Keratinocyte (primary cell): ENCODE measurements at regions not wholly inside any gene's neighbourhood (a gene's known extent, or its start where the extent isn't known, plus 50 kb on each side); places are given as distances from the start of the nearest gene placed in this dataset.
"Not testable (repeated sequence)": the region's sequence is repeated elsewhere in the genome, so short reads cannot be mapped to it uniquely, and the experiment has no call there.

Source experiments
- DNase-seq: peaks from one replicate; pipeline ENCODE4 v3.0.0-alpha.2; 2011; ENCODE audit warnings: low read depth, missing footprints, low spot score
- FAIRE-seq: peaks from 2 replicates; lab custom pipeline; 2011; peaks lifted over from hg19 to GRCh38; lab: Jason Lieb, UNC
- H2AFZ ChIP-seq: 2 replicates; pipeline ENCODE4 v1.6.0; 2012; ENCODE audit warnings: low read length, control low read depth, inconsistent platforms; ENCODE audit not compliant: control insufficient read depth
- H3K27ac ChIP-seq: 2 replicates; pipeline ENCODE4 v1.5.1; 2011; ENCODE audit warnings: low read length; ENCODE audit not compliant: control insufficient read depth, insufficient read depth
- H3K27me3 ChIP-seq: 3 replicates; pipeline ENCODE4 v1.6.0; 2011; ENCODE audit warnings: low read length; ENCODE audit not compliant: control insufficient read depth, insufficient read depth; ENCODE audit errors: extremely low read depth
- H3K36me3 ChIP-seq, 2 experiments: 2 replicates in 1 of 2; 3 replicates in 1 of 2; pipeline ENCODE4 v1.5.1; 2011; ENCODE audit warnings: low read length in 2 of 2, mild to moderate bottlenecking in 1 of 2; ENCODE audit not compliant: control insufficient read depth in 2 of 2, insufficient read depth in 2 of 2; ENCODE audit errors: extremely low read depth in 1 of 2
- H3K4me1 ChIP-seq: 3 replicates; pipeline ENCODE4 v1.5.1; 2011; ENCODE audit warnings: low read length; ENCODE audit not compliant: control insufficient read depth, insufficient read depth; ENCODE audit errors: extremely low read depth
- H3K4me2 ChIP-seq: 3 replicates; pipeline ENCODE4 v1.6.0; 2011; ENCODE audit warnings: low read depth, low read length; ENCODE audit not compliant: control insufficient read depth, insufficient read depth; ENCODE audit errors: extremely low read depth
- H3K4me3 ChIP-seq, 3 experiments: fragments of 200-600 bp in 1 of 3; sonication (generic) in 1 of 3; 2 replicates in 2 of 3; 3 replicates in 1 of 3; pipeline ENCODE4 v1.5.1; 2011 to 2016; ENCODE audit warnings: low read length in 3 of 3, mild to moderate bottlenecking in 3 of 3, control low read depth in 2 of 3, inconsistent platforms in 1 of 3, low read depth in 1 of 3, mixed read lengths in 1 of 3, mixed run types in 1 of 3, moderate library complexity in 1 of 3; ENCODE audit not compliant: control insufficient read depth in 2 of 3, insufficient read depth in 2 of 3; ENCODE audit errors: extremely low read depth in 1 of 3
- H3K79me2 ChIP-seq: 2 replicates; pipeline ENCODE4 v1.6.0; 2012; ENCODE audit warnings: low read length; ENCODE audit not compliant: control insufficient read depth, insufficient read depth
- H3K9ac ChIP-seq: 3 replicates; pipeline ENCODE4 v1.6.0; 2011; ENCODE audit warnings: low read length; ENCODE audit not compliant: control insufficient read depth, insufficient read depth; ENCODE audit errors: extremely low read depth
- H3K9me1 ChIP-seq: 3 replicates; pipeline ENCODE4 v1.6.0; 2011; ENCODE audit warnings: low read length; ENCODE audit not compliant: control insufficient read depth, insufficient read depth; ENCODE audit errors: extremely low read depth
- H3K9me3 ChIP-seq: 2 replicates; pipeline ENCODE4 v1.5.1; 2012; ENCODE audit warnings: low read depth, low read length; ENCODE audit not compliant: control insufficient read depth
- H4K20me1 ChIP-seq: 3 replicates; pipeline ENCODE4 v1.6.0; 2011; ENCODE audit warnings: low read length; ENCODE audit not compliant: control insufficient read depth, insufficient read depth; ENCODE audit errors: extremely low read depth
- dilution Hi-C: fragments of 300-500 bp; cut with MboI; formaldehyde crosslinking; loops from one replicate; pipeline ENCODE4 v1.7.0; 2020; ENCODE audit warnings: low sequenced_read_pairs; ENCODE audit not compliant: extremely low pct_ligation_motif_present
- TF ChIP-seq, protein P1 (sequence below), 3 experiments: IDR thresholded peaks in 1 of 3; conservative IDR thresholded peaks in 1 of 3; optimal IDR thresholded peaks in 1 of 3; 2 replicates in 2 of 3; 3 replicates in 1 of 3; pipeline versions ENCODE3 to v1.5.1; 2011; ENCODE audit warnings: low read length in 3 of 3, mild to moderate bottlenecking in 3 of 3, moderate library complexity in 2 of 3, control low read depth in 1 of 3, inconsistent platforms in 1 of 3; ENCODE audit not compliant: insufficient read depth in 2 of 3; ENCODE audit errors: extremely low read depth in 1 of 3

DNA sequence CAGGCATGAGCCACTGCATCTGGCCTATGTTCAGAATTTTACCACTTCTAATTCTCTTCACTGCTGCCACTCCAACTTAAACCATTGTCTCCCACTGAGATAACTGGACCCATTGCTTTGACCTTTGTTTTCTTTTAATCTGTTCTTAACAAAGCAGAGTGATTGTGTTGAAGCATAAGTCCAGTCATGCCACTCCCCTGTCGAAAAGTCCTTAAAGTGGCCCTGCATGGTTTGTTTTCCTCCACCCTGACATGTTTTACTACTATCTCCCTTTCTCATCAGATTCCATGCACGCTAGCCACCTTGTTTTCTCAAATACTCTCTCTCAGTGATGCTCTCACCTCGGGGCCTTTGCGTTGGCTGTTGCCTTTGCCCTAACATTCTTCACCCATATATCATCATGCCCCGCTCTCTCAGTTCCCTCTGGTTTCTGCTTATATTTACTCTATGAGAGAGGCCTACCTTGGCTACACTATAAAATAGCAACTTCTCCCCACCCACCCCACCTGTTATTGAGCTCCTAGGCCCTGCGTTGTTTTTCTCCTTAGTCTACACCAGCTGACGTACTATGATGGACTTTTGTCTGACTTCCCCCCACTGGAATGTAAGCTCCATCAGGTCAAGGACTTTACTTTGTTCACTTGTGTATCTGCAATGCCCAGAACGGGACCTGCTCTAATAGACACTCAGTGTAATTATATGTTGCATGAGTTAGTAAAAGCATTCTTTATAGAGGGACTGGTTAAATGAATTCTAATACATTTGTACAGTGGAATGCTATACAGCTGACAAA is 75.6 kb upstream of the GARIN1A start:
- H3K4me2 ChIP-seq, H2AFZ ChIP-seq, H3K36me3 ChIP-seq, DNase-seq, H3K9ac ChIP-seq, H3K27me3 ChIP-seq, FAIRE-seq, H3K9me3 ChIP-seq, H3K79me2 ChIP-seq, H3K4me1 ChIP-seq, H4K20me1 ChIP-seq, H3K9me1 ChIP-seq, H3K27ac ChIP-seq, H3K4me3 ChIP-seq, dilution Hi-C loops: not testable (repeated sequence)

DNA sequence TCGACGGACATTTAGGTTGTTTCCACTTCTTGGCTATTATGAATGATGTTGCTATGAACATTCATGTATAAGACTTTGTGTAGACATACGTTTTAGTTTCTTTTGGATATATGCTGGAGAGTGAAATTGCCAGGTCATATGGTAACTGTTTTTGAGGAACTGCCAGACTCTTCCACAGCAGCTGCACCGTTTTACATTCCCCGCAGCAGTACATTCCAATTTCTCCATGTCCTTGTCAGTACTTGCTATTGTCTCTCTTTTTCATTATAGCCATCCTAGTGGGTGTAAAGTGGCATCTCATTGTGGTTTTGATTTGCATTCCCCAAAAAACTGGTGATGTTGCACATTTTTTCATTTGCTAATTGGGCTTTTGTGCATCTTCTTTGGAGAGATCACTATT is 73.1 kb upstream of the GARIN1A start:
- H3K4me1 ChIP-seq, H3K9me1 ChIP-seq, H3K4me2 ChIP-seq, H3K27me3 ChIP-seq, H4K20me1 ChIP-seq, H2AFZ ChIP-seq, FAIRE-seq, H3K9ac ChIP-seq, DNase-seq, H3K27ac ChIP-seq, dilution Hi-C loops, H3K36me3 ChIP-seq, H3K79me2 ChIP-seq, H3K9me3 ChIP-seq, H3K4me3 ChIP-seq: not testable (repeated sequence)

DNA sequence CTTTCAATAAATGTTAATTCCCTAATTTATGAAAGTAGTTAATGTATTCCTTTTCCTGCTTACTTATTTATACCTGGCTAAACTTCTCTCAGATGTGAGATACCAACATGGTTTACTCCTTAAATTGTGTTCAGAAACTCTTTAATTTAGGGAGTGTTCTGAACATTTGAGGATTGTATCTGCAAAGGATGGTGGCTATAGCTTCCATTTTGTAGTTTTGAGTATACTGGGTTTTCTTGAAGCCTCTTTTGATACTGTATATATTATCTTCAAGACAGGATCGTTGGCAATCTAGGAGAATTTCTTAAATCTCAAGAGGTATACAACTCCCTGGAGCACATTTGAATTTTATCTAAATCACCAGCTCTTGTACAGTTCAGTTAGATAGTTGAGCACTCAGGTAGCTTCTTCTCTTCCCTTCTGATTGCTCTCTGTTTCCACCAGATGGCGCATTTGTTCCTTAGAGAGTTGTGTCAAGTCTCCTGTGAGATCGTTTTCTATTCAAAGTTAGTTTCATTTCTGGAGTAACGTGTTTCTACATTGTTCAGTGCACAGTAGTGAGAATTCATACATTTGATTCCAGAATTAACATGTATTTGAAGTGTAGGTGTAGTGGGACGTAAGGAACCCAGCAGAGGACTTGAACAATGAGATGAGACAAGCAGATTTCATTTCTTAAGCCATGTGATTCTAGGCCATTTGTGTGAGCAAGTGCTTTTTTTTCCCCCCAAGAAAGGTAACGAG is 63.2 kb upstream of the GARIN1A start:
- peak overlapping the region in 2 of 3 experiments; percentile 48 to 57 for H3K4me3 ChIP-seq
- H3K9me1 ChIP-seq, H3K79me2 ChIP-seq, H3K27ac ChIP-seq, H3K4me1 ChIP-seq, H3K9ac ChIP-seq, H3K36me3 ChIP-seq, dilution Hi-C loops, H4K20me1 ChIP-seq, DNase-seq, H3K9me3 ChIP-seq, H3K27me3 ChIP-seq: not testable (repeated sequence)
- H2AFZ ChIP-seq, result peak overlapping the region; percentile 74
- TF ChIP-seq, protein P1, sequence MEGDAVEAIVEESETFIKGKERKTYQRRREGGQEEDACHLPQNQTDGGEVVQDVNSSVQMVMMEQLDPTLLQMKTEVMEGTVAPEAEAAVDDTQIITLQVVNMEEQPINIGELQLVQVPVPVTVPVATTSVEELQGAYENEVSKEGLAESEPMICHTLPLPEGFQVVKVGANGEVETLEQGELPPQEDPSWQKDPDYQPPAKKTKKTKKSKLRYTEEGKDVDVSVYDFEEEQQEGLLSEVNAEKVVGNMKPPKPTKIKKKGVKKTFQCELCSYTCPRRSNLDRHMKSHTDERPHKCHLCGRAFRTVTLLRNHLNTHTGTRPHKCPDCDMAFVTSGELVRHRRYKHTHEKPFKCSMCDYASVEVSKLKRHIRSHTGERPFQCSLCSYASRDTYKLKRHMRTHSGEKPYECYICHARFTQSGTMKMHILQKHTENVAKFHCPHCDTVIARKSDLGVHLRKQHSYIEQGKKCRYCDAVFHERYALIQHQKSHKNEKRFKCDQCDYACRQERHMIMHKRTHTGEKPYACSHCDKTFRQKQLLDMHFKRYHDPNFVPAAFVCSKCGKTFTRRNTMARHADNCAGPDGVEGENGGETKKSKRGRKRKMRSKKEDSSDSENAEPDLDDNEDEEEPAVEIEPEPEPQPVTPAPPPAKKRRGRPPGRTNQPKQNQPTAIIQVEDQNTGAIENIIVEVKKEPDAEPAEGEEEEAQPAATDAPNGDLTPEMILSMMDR (optimal IDR thresholded peaks at IDR 0.05 in 1 of 3, IDR thresholded peaks at IDR 0.05 in 1 of 3, conservative IDR thresholded peaks at IDR 0.05 in 1 of 3; ENCODE audit: extremely low read depth in 1 of 3, insufficient read depth in 2 of 3, low read length in 3 of 3), result peak in 2 of 3 experiments; percentile 13 to 30
- peak overlapping the region; percentile 83 for H3K4me2 ChIP-seq
- FAIRE-seq, result peak; percentile 92

DNA sequence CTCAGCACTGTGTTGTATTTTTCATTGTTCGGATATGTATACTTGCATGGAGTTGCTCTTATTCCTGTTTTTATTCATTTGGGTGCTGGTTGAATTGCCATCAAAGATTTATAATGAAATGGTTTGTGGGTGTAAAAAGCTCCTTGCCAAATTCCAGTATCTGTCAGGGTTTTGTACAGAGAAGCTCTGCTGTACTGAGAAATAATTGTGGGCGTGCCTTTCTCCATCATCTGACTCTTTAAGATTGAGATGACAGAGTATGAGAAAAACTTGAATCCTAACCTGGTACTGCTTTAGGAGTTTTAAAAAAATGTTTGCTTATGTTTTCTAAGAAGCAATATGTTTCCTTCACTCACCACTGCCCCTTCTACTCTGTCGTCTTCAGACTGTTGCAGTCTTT is 58.7 kb upstream of the GARIN1A start:
- H2AFZ ChIP-seq, H4K20me1 ChIP-seq, H3K4me2 ChIP-seq, H3K9me1 ChIP-seq, H3K9ac ChIP-seq, H3K9me3 ChIP-seq, FAIRE-seq, dilution Hi-C loops, H3K4me1 ChIP-seq, H3K79me2 ChIP-seq, DNase-seq, H3K27me3 ChIP-seq, H3K36me3 ChIP-seq, H3K4me3 ChIP-seq, H3K27ac ChIP-seq: not testable (repeated sequence)
